SK-MEL-5 (cell line): ENCODE measurements at regions not wholly inside any gene's neighbourhood (a gene's known extent, or its start where the extent isn't known, plus 50 kb on each side); places are given as distances from the start of the nearest gene placed in this dataset.

Experiments
- DNase-seq: peaks from one replicate; pipeline ENCODE4 v3.0.0-alpha.2; 2016; ENCODE audit warnings: low read depth, low spot score
- in situ Hi-C: cut with HindIII; loops from 2 replicates; pipeline ENCODE4 v1.10.0; 2016; ENCODE audit warnings: low sequenced_read_pairs, high pct_unique_total_duplicates, low pct_unique_long_range_greater_than_20kb

DNA sequence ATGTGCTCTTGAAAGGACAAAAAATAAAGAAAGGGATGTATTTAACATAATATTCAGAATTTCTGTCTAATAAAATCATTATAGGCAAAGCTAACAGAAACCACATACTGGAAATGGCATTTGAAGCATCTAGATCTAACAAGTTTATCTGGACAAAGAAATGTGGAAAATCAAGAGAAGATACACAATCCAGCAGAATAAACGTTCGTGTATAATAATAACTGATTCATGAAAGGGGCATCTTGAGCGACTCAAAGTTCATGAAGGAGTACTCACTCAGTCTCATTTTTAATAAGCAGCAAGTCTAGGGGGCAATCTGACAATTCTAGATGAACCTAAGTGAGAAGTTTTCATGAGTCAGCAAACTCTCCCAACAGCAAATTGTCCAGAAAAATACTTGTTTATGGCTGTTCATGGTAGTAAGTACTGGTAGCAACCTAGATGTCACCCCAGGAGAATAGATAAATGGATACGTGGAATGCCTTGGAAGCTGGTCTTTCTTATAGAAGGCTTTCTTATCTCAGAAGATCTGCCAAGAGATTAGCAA, 541.8 kb downstream of the INHBA start:
- in situ Hi-C loops, result no loop called here

DNA sequence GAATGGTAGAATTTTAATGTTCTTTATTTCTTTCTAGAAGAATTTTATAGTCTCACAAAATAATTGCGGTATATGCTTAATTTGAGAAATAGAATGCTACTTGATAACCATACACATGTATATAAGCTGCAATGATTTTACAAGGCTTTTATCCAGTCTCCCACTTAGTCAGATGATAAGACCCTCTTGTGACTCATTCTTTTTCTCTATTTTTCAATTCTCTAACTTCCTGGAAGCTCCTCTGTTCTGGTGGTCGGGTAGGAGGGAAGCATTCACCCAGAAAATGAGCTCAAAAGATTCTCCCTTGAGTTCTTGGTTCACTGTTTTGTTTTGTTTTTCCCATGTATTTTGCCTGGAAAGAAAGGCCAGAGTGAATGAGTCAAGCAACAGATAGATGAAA, 546.6 kb downstream of the INHBA start:
- in situ Hi-C loops, result no loop called here
- DNase-seq, result no peak

More for the DNA sequence above, 541.8 kb downstream of the INHBA start:
- no peak for DNase-seq

DNA sequence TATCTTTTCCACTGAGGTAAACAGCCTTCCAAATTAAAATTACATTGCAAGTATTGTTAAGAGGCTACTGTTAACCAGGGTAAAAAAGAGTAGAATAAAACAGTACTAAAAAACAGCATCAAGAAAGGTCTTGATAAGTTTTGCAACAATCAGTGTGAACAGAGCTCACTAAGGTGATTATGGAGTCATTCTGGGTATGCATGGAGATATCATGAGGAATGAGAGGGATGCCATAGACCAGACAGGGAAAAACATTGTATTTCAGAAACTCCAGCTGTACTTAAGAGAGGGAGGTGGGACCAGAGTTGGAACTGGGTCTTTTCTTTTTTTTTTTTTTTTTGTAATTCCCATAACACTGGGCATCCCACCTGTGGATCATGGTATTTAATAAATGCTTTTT, 549.6 kb downstream of the INHBA start:
- in situ Hi-C loops, result no loop called here
- no peak for DNase-seq

DNA sequence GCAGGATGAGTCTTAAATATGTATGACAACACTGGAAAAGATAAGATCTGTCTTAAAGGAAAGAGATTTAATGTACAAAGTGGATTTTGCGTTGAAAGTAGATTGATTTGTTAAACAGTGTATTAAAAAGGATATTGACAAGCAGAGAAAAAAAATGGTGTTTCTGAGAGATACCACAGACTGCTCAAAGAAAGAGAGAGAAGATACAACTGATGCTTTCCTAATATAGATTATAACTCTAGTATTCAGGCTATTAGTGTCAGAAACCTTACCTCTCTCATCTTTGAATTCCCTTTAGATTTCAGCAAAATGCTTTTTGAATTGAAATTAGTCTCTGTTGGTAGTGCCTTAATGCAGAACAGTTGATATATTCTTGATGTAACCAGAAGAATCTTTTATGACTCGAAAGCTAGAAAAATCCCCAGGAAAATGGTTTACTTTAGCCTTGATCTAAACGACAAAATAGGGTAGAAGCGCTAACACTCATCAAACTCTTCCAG, 550.7 kb downstream of the INHBA start:
- in situ Hi-C loops, result no loop called here
- no peak for DNase-seq

DNA sequence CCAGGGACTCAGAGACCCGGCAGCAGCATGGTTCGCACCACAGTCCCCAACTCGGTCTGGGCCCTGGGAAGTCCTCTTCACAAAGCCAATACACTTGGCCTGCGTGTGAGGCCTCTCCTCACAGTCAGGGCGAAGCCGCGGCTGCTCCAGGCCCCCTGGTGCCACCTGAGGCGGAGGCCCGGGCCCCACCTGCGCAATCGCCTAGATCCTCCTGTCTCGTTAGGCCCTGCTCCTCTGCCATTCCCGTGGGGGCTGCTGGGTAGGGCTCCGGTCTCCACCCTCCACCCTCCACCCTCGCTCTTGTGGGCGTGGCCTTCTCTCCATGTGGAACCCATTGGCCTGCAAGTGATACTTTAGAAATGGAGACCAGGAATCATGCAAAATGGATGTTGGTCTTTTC, 553.3 kb downstream of the INHBA start:
- in situ Hi-C loops, result no loop called here
- no peak for DNase-seq

DNA sequence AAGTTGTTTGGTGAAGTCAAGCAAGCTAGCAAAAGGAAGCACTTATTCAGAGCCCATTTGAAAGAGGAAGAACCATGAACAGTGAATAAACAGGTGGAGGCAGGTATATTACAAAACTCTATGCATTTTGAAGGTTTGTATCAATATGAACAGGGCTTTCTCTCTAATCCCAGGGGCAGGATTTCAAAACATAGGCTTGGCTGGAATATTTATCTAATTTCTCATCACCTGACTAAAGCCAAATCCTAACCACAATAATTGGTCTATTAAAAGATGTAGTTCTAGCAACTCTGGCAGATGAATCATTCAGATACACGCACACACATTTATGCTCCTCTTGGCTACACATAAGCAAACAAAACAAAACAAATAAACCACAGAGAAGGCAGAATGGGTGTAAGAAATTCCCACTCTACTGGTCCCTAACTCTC, 554.4 kb downstream of the INHBA start:
- DNase-seq, result no peak
- in situ Hi-C loops, result no loop called here

DNA sequence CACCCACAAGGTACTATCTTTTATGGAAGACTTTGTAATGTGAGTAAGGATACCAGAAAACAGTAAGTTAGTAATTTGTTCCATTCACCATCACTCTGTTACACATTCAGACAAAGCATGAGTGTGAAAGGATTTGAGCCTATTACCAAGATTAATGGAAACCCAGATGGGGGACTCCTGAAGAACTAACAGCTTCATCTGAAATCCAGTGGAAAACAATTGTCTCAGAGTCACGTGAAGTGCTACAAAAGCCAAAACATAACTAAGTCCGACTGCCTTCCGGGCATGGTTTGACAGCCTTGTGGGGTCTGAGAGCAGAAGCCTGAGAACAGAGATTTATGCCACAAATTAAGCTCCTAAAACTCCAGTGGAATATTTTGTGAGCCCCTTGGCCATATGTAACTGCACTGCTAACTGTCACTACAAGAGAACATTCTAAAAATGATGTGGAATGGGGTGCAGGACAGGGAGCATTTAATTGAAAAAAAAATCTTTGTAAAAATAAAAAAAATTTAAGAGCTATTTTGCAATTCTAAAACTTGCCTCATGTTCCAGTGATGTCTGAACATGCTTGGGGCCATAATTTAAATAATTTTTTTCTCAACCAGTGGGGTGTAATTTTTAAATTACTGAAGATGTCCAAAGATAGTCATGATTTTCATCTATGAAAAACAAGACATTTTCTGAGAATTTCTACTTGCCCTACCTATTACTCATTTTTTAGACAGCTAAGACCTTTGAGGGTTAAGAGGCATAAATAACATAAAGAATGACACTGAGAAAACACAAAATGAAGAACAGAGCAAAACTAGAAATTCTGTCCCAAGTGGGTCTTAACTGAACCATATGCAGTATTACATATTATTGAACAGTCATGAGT, 555.0 kb downstream of the INHBA start:
- no peak for DNase-seq
- in situ Hi-C loops, result no loop called here

DNA sequence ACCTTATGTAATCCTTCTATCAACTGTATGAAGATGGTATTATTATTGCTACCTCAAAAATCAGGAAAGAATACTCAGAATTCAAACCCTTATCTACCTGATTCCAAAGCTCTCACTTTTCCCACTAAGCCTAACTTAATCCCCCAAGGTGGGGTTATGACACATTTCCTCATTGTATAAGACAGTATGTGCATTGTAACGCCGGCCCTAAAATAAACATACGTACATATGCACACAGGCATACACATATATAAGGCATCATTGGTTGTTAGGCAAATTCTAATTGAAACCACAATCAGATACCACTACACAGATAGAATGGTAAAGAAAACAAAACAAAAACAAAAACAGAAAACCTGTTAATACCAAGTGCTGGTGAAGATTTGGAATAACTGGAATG, 556.5 kb downstream of the INHBA start:
- in situ Hi-C loops, result no loop called here
- no peak for DNase-seq

DNA sequence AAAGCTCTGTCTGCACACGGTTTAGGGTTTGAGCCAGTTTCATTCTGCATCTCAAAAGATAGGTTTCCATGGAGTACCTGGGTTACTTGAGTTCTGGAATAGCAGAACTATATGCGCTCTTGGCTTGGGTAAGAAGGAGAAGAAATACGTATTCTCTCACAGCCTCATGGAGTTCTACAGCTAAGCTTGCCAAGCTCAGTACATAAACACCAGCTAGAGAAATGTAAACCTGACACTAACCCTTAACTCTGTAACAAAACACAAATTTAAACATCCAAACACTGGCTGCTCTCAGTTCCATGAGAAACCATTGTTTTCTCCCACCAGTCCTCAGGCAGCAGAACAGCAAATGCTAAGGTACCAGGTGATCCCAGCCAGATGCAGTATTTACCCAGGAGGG, 557.2 kb downstream of the INHBA start:
- in situ Hi-C loops, result no loop called here
- no peak for DNase-seq

DNA sequence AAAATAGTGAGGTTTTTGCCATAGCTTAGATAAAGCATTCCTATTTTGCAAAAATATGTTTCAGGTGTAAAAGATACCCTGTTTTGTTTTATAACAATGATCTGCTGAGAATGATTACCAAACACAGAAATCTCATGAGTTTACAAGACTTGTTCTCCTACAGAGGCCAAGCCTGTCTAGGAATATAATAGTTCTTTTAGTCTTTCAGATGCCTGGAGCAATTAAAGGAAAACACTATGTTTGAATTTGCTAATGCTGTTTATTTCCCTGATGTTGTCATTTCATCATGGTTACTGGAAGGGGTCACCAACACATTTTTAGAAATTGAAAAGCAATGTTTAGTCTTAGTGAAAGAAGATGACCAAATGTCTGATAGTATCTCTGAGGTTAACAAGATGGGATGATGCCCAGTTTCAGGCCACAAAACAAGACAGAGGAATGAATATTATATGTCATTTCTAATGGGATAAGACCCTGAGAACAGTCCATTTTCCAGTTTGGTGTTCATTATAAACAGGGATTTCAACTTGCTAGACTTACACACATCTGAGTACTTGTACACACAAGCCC, 559.9 kb downstream of the INHBA start:
- DNase-seq, result peak; percentile 40
- in situ Hi-C loops, result no loop called here

DNA sequence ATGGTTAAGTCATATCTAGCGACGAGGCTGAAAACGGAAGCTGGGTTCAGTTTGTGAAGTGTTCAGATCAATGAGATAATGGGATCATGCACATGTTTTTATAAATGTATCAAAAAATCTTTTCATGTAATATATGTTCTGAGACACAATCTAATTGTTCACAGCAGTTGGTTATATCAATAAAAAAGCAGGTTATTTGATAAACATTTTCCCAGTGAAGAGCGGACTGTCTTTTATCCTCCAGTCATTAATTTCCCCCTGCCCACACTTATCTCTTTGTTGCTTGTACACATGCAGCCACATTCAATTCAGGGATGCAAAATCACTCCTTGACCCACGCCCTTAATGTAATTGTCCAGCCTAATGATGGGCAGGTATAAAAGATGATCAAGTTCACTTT, 563.1 kb downstream of the INHBA start:
- DNase-seq, result no peak
- in situ Hi-C loops, result no loop called here

DNA sequence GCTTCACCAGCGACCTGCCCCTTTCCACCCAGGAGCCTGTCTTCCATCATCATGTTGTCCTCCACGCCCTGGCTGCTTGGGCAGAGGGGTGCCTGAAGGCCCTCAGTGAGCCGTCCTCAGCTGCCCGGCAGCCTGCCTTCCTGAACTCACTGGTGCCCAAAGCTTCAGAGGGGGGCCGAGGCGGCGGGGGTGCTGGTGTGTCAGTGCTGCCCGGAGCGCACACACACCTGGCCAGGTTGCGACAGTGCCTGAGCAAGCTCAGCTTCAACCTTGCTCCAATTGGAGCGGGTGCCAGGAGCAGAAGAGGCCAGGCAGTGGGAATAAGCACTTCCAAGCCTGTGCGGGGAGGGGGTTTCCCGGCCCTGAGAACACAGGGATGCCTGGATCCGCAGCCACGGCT, 566.3 kb downstream of the INHBA start:
- no peak for DNase-seq
- in situ Hi-C loops, result no loop called here

DNA sequence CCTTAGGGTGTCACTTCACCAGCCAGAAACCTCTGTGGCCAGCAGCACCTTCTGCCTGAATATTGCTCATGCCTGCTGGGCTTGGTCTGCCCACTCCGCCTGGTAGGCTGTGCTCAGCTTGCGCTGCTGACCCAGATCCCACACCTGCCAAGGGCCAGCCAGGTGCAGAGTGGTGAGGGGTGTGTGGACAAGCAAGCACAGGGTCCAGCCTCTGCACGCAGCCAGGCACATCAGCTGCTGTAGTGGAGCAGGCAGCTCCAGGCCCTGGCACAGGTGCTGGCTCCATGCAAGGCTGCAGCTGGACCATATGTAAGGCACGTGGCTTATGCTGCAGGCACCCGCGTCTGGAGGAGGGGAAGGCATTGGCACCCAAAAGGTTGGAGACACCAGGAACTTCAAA, 567.4 kb downstream of the INHBA start:
- DNase-seq, result no peak
- in situ Hi-C loops, result no loop called here

DNA sequence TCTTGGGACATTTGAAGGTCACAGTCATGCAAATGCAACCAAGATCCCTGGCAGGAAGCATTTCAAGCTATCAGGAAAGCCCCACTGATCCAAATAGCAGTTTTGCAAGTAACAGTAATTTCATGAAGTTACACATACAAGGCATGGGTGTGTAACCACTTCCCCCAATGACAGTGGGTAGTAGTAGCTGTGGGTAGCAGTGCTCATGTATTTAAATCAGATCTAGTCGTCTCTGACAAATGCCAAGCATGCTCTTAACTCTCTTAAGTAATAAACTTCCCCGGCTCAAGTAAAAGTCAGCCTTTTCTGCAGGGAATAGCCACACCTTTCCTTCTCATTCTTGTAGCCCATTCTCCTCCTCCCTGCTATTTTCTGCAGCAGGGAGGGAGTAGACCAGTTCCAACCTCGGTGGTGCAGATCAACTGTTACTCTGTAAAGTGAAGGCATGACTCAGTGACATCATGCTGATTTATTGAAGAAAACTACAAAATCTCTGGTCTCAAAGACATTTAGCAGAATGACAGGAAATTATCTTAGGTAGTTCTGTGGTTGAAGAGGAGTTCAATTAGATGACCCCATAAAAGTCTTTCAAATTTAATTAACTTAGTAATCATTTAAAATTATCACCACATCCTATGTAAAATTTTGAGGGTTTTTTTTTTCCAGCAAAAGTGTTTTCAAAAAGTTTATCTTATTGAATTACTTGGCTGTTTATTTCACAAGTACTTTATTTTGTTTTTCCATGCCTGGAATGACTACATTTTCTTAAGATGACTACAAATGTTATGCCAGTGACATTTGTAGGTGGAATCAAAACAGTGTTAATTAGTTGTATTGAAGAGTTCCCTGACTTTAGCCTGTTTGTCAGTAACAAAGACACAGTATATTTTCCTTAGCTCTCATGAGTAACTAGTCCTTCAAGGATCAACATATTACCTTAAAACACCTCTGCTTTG, 568.3 kb downstream of the INHBA start:
- no peak for DNase-seq
- in situ Hi-C loops, result no loop called here

DNA sequence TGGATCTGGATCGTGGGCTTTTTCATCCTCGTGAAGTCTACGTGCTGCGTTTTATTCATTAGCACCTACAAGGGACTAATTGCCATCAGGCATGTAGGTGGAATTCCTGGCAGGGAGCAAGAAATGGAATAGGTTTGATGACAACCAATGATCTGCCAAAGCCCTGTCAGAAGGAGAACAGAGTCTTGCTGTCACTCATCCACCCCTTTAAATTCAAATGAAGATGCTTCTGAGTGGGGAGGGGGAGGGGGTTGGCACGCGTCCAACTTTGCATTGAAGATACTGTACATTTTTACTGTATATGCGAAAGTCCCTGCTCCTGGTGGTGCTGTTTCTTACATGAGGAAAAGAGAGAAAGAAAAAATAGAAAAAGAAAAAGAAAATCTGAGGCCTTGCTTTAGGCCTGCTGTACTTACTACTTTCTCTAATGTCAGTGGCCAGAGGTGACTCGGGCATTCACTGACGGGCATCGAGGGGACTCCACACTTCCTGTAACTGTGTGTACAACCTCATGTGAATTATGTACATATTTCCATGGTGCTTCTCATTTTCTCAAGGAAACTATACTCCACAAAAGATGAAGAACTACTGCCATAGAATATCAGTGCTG, 569.1 kb downstream of the INHBA start:
- DNase-seq, result no peak
- in situ Hi-C loops, result no loop called here

DNA sequence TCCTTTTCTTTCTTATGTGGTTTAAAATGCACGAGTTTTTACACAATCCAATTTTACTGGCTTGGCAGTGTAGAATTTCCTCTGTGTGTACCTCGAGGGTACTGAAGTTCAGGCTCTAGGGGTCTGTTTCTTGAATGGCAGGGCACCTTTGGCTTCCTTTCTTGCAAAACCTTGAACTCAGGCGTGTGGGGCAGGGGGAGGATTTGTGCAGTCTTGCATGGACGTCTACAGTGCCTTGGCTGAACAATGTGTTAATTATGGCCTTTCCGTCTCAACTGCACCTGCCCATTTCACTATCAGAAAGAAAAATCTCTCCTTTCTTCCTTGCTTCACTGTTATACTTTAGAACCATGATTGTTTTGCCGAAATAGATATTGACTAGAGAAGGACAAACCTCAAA, 570.9 kb downstream of the INHBA start:
- in situ Hi-C loops, result no loop called here
- no peak for DNase-seq

DNA sequence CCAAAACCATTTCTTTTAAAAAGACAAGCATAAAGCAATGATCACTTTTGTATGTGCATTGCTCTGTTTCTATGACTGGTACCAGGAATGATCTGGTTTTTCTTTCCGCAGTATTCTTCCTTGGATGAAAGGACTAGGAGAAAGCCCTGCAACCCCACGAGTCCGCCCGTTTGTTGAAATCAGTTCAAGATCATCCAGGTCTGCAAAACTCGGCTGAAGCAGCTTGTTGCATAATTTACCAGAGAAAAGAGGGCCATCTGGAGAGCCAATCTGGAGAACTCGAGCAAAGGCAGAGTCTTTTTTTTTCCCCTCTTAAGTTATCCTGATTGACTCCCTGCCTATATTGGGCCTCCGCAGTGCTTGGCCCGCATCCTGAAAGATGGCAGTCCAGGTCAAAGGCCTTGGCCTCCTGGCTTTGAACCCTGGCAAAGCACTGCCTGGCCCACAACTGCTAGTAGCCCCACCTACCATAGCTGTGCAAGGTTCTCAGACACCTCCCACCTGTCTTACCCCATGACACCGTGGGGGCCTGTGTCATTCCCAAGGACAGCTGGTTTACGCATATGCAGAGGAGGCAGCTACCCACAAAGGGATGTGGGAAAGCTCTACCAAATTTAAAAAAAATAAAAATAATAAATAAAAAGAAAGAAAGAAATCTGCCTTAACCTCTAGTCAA, 572.2 kb downstream of the INHBA start:
- in situ Hi-C loops, result no loop called here
- no peak for DNase-seq
